Sigmoid colon (tissue), 4 donors: ENCODE measurements at regions not wholly inside any gene's neighbourhood (a gene's known extent, or its start where the extent isn't known, plus 50 kb on each side); places are given as distances from the start of the nearest gene placed in this dataset.

ENCODE experiments used
- EP300 ChIP-seq, 4 donors: sonication (generic); formaldehyde crosslinking; IDR thresholded peaks; one replicate each; pipeline ENCODE4 v1.6.1; 2017; ENCODE audit warnings: antibody characterized with exemption in 4 of 4
- POLR2AphosphoS5 ChIP-seq, 4 donors: sonication (generic); formaldehyde crosslinking; IDR thresholded peaks; one replicate each; pipeline ENCODE4 v1.6.1; 2017; ENCODE audit warnings: antibody characterized with exemption in 4 of 4
- TF ChIP-seq, protein P1 (sequence below), 4 experiments: fragments of 450-650 bp in 3 of 4; fragments of 200-600 bp in 1 of 4; IDR thresholded peaks; one replicate each; pipeline ENCODE4 v1.5.1; 2016 to 2019; ENCODE audit warnings: antibody characterized with exemption in 4 of 4, mild to moderate bottlenecking in 3 of 4, moderate library complexity in 2 of 4

GRCh38 chr12:92992041-92992440 is 62.9 kb upstream of the EEA1 start:
- TF ChIP-seq, protein P1, sequence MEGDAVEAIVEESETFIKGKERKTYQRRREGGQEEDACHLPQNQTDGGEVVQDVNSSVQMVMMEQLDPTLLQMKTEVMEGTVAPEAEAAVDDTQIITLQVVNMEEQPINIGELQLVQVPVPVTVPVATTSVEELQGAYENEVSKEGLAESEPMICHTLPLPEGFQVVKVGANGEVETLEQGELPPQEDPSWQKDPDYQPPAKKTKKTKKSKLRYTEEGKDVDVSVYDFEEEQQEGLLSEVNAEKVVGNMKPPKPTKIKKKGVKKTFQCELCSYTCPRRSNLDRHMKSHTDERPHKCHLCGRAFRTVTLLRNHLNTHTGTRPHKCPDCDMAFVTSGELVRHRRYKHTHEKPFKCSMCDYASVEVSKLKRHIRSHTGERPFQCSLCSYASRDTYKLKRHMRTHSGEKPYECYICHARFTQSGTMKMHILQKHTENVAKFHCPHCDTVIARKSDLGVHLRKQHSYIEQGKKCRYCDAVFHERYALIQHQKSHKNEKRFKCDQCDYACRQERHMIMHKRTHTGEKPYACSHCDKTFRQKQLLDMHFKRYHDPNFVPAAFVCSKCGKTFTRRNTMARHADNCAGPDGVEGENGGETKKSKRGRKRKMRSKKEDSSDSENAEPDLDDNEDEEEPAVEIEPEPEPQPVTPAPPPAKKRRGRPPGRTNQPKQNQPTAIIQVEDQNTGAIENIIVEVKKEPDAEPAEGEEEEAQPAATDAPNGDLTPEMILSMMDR (IDR thresholded peaks at IDR 0.05): no peak
- TF ChIP-seq POLR2AphosphoS5 (IDR thresholded peaks at IDR 0.05): no peak
- TF ChIP-seq EP300 (IDR thresholded peaks at IDR 0.05): no peak
